ENCODE measurements at regions not wholly inside any gene's neighbourhood (a gene's known extent, or its start where the extent isn't known, plus 50 kb on each side); places are given as distances from the start of the nearest gene placed in this dataset.

GRCh38 chr1:208587110-208587509 lies 342.9 kb upstream of the PLXNA2 start:
- Histone ChIP-seq H3K4me3 (ENCODE audit: low read depth, low read length) (no peak overlapping the region), H3K4me1 (no peaks in the 10 kb centered on the region), H3K27me3 (replicated peaks; ENCODE audit: control insufficient read depth, insufficient read depth, low read length) (no peaks in the 10 kb centered on the region; the same call in 1 of the 2 replicates), H3K9me3 (no peaks in the 10 kb centered on the region), H3K36me3 (ENCODE audit: control insufficient read depth, insufficient read depth, low read length) (no peaks in the 10 kb centered on the region)
- Mint-ChIP-seq H3K9me3 (ENCODE audit: unreplicated experiment) (no peaks in the 10 kb centered on the region), H3K36me3 (ENCODE audit: insufficient read depth, unreplicated experiment) (no peaks in the 10 kb centered on the region), H3K4me3 (ENCODE audit: unreplicated experiment) (no peak overlapping the region), H3K27me3 (ENCODE audit: insufficient read depth, unreplicated experiment) (peaks cover 20% of the 10 kb centered on the region), H3K4me1 (ENCODE audit: low read depth, unreplicated experiment) (no peaks in the 10 kb centered on the region), H3K27ac (ENCODE audit: unreplicated experiment) (no peak overlapping the region)
- no TSS peak for BruUV-seq (replicated peaks)
- no peak for DNase-seq
- no peak for TF ChIP-seq CTCF (IDR thresholded peaks at IDR 0.05; ENCODE audit: insufficient read depth in 1 of 2, low read depth in 1 of 2, low read length in 1 of 2, severe bottlenecking in 1 of 2, unreplicated experiment in 1 of 2)
- CTCF ChIA-PET = no interaction called here
- intact Hi-C loops (cut with micrococcal nuclease; ENCODE audit: unreplicated experiment) = no loop called here
- POLR2A ChIA-PET = no interaction called here

DNA sequence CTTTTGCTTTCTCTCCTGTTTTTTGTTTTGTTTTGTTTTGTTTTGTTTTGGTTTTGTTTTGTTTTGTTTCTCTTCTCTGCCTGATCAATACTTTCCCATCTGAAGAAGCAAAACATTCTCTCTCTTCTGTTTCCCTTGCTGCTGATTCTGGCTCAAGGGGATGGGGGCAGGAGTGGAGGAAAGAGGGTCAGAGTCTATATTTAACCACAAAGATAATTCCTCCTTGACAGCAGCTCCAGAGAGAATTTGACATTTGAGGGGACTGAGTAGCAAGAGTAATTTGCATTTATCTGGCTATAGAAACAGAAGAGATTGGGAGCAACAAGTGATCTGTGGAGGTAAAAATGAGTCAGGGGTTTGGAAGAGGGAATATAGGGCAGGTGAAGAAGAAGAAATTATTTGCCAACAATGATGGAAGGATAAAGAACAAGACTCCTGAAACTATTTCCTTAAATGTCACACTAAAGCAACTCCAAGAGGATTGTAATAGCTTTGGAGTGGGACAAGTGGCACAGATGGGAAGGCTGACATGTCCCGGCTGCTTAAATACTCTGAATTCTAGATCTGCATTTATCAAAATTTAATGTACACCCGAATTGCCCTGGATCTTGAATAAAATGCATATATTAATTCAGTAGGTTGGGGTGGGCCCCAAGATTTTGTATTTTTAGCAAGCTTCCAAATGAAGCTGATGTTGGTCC lies 349.3 kb upstream of the PLXNA2 start:
- ChIA-PET CTCF (no interaction called here), POLR2A (no interaction called here)
- no peaks in the 10 kb centered on the region for H3K4me1 ChIP-seq
- H3K36me3 ChIP-seq (ENCODE audit: control insufficient read depth, insufficient read depth, low read length) = no peaks in the 10 kb centered on the region
- intact Hi-C loops (cut with micrococcal nuclease; ENCODE audit: unreplicated experiment) = no loop called here
- no TSS peak for BruUV-seq (replicated peaks)
- H3K9me3 ChIP-seq = no peaks in the 10 kb centered on the region
- Mint-ChIP-seq H3K27me3 (ENCODE audit: insufficient read depth, unreplicated experiment) (peaks cover 12% of the 10 kb centered on the region), H3K4me3 (ENCODE audit: unreplicated experiment) (no peak overlapping the region), H3K36me3 (ENCODE audit: insufficient read depth, unreplicated experiment) (no peaks in the 10 kb centered on the region), H3K27ac (ENCODE audit: unreplicated experiment) (no peak overlapping the region), H3K4me1 (ENCODE audit: low read depth, unreplicated experiment) (no peaks in the 10 kb centered on the region), H3K9me3 (ENCODE audit: unreplicated experiment) (no peaks in the 10 kb centered on the region)
- no peak for DNase-seq
- H3K27me3 ChIP-seq (replicated peaks; ENCODE audit: control insufficient read depth, insufficient read depth, low read length) = no peaks in the 10 kb centered on the region; the same call in 1 of the 2 replicates
- no peak for TF ChIP-seq CTCF (IDR thresholded peaks at IDR 0.05; ENCODE audit: insufficient read depth in 1 of 2, low read depth in 1 of 2, low read length in 1 of 2, severe bottlenecking in 1 of 2, unreplicated experiment in 1 of 2)
- H3K4me3 ChIP-seq (ENCODE audit: low read depth, low read length) = no peak overlapping the region

DNA sequence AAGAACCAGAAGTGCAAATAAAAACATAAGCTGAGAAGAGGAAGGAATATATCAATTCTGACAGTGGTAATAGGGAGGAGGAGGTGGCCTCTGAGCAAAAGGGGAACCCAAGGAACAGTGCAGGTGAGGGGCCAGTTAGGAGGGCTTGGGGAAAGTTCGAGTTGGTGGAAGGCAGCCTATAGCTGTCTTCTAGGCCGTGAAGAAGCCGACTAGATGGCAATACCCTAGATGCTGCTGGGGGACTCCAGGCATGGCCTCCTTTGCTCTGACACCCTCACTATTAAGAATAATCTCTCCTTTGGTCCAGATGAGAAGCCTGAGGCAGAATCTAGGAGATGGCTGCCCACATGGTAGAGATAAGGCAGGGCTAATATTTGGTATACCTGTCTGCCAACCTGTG lies 351.1 kb upstream of the PLXNA2 start:
- H3K27me3 Mint-ChIP-seq (ENCODE audit: insufficient read depth, unreplicated experiment) = peaks cover 17% of the 10 kb centered on the region
- H3K27ac Mint-ChIP-seq (ENCODE audit: unreplicated experiment) = no peak overlapping the region
- CTCF ChIA-PET = no interaction called here
- no peaks in the 10 kb centered on the region for H3K4me1 Mint-ChIP-seq (ENCODE audit: low read depth, unreplicated experiment)
- H3K36me3 Mint-ChIP-seq (ENCODE audit: insufficient read depth, unreplicated experiment) = no peaks in the 10 kb centered on the region
- intact Hi-C loops (cut with micrococcal nuclease; ENCODE audit: unreplicated experiment) = no loop called here
- Histone ChIP-seq H3K27me3 (replicated peaks; ENCODE audit: control insufficient read depth, insufficient read depth, low read length) (no peaks in the 10 kb centered on the region; the same call in 1 of the 2 replicates), H3K9me3 (no peaks in the 10 kb centered on the region), H3K36me3 (ENCODE audit: control insufficient read depth, insufficient read depth, low read length) (no peaks in the 10 kb centered on the region), H3K4me1 (no peaks in the 10 kb centered on the region), H3K4me3 (ENCODE audit: low read depth, low read length) (no peak overlapping the region)
- POLR2A ChIA-PET = no interaction called here
- TF ChIP-seq CTCF (IDR thresholded peaks at IDR 0.05; ENCODE audit: insufficient read depth in 1 of 2, low read depth in 1 of 2, low read length in 1 of 2, severe bottlenecking in 1 of 2, unreplicated experiment in 1 of 2) = no peak
- H3K4me3 Mint-ChIP-seq (ENCODE audit: unreplicated experiment) = no peak overlapping the region
- no TSS peak for BruUV-seq (replicated peaks)
- no peaks in the 10 kb centered on the region for H3K9me3 Mint-ChIP-seq (ENCODE audit: unreplicated experiment)
- no peak for DNase-seq

All from Caco-2 (cell line).